SK-N-SH (cell line): ENCODE measurements at regions not wholly inside any gene's neighbourhood (a gene's known extent, or its start where the extent isn't known, plus 50 kb on each side); places are given as distances from the start of the nearest gene placed in this dataset.

Experiments used
- CTCF ChIP-seq: fragments of 200-600 bp; sonication (generic); IDR thresholded peaks from 2 replicates; pipeline ENCODE4 v1.6.1; 2017; ENCODE audit warnings: antibody characterized with exemption, mild to moderate bottlenecking, moderate library complexity
- IRF3 ChIP-seq: fragments of 150-350 bp; IDR thresholded peaks from 2 replicates; pipeline ENCODE4 v1.6.1; 2016; ENCODE audit warnings: mild to moderate bottlenecking, low read depth, low read length

- TF ChIP-seq IRF3 (no peak), CTCF (no peak)
Observed at GRCh38 chr12:107598906-107599305, 86.7 kb upstream of the PWP1 start.
